ENCODE measurements at regions not wholly inside any gene's neighbourhood (a gene's known extent, or its start where the extent isn't known, plus 50 kb on each side); places are given as distances from the start of the nearest gene placed in this dataset.

DNA sequence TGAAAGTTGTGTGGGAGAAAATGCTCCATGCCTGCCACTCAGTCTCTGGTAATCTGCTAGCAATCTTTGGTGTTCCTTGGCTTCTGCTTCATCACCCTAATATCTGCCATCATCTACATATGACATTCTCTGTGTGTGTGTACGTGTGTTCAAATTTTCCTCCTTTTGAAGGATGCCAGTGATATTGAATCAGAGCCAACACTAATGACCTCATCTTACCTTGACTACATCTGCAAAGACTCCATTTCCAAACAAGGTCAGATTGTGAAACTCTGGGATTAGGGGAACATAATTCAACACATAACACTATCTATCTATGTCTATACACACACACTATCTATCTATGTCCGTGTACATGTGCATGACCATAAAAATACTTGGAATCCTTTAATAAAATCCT, 81.4 kb upstream of the IRS2 start:
- intact Hi-C loops (cut with DNase I; ENCODE audit: low total_unique reads): no loop called here
- WGBS, 2 donors: 51 to 61% methylated on average over 2 of the region's 2 CpGs

DNA sequence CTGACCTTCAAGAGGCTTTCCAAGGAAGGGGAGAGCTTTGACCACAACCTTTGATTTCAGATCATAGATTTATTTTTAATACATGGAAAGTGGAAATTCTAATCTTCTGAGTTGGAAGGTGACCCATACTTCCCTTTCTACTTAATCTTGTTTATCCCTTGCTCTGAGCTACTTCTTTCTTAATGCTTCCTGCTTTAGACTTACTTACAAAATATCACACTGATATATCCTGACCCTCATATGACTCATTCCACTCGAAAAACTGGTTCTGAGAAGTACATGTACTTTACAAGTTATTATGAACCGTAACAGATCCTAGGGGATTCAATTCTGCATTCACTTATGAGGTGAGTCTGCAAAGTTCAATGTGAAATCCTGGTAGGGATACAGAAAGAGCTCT, 76.2 kb upstream of the IRS2 start:
- no peak overlapping the region for H3K4me3 ChIP-seq (ENCODE audit: low read depth, poor library complexity, severe bottlenecking)
- 39 to 50% methylated on average over 2 of the region's 2 CpGs for whole genome bisulfite sequencing, 2 donors
- intact Hi-C loops (cut with DNase I; ENCODE audit: low total_unique reads): no loop called here
- no peak for DNase-seq (ENCODE audit: low spot score in 2 of 2)
- TF ChIP-seq, protein P1, sequence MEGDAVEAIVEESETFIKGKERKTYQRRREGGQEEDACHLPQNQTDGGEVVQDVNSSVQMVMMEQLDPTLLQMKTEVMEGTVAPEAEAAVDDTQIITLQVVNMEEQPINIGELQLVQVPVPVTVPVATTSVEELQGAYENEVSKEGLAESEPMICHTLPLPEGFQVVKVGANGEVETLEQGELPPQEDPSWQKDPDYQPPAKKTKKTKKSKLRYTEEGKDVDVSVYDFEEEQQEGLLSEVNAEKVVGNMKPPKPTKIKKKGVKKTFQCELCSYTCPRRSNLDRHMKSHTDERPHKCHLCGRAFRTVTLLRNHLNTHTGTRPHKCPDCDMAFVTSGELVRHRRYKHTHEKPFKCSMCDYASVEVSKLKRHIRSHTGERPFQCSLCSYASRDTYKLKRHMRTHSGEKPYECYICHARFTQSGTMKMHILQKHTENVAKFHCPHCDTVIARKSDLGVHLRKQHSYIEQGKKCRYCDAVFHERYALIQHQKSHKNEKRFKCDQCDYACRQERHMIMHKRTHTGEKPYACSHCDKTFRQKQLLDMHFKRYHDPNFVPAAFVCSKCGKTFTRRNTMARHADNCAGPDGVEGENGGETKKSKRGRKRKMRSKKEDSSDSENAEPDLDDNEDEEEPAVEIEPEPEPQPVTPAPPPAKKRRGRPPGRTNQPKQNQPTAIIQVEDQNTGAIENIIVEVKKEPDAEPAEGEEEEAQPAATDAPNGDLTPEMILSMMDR (IDR thresholded peaks at IDR 0.05): no peak
- TF ChIP-seq POLR2A (IDR thresholded peaks at IDR 0.05): no peak

More for the DNA sequence above, 81.4 kb upstream of the IRS2 start:
- no peak overlapping the region for H3K4me3 ChIP-seq (ENCODE audit: low read depth, poor library complexity, severe bottlenecking)
- DNase-seq (ENCODE audit: low spot score in 2 of 2): no peak
- TF ChIP-seq POLR2A (IDR thresholded peaks at IDR 0.05): no peak
- TF ChIP-seq, protein P1 (IDR thresholded peaks at IDR 0.05): no peak

DNA sequence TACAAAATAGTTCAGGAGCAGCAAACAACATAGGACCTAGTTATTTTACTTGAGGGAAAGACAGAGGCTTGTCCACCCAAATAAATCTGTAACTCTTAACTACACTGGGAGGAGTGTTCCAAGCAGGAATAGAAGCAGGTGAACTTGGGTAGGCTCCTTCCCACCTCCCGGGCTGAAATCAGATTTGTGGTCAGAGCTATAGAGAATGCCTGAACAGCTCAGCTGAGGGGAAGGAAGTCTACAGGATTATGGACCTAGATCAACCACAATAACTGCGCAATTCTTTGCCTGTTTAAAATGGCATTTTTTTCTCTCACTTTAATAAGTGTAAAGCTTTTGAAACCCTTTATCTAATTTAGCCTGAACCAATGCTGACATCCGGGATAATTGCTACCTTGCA, 73.5 kb upstream of the IRS2 start:
- intact Hi-C loops (cut with DNase I; ENCODE audit: low total_unique reads): no loop called here
- no peak for DNase-seq (ENCODE audit: low spot score in 2 of 2)
- 76 to 77% methylated on average over 3 of the region's 3 CpGs for WGBS, 2 donors
- no peak overlapping the region for H3K4me3 ChIP-seq (ENCODE audit: low read depth, poor library complexity, severe bottlenecking)
- TF ChIP-seq POLR2A (IDR thresholded peaks at IDR 0.05): no peak
- TF ChIP-seq, protein P1 (IDR thresholded peaks at IDR 0.05): no peak

DNA sequence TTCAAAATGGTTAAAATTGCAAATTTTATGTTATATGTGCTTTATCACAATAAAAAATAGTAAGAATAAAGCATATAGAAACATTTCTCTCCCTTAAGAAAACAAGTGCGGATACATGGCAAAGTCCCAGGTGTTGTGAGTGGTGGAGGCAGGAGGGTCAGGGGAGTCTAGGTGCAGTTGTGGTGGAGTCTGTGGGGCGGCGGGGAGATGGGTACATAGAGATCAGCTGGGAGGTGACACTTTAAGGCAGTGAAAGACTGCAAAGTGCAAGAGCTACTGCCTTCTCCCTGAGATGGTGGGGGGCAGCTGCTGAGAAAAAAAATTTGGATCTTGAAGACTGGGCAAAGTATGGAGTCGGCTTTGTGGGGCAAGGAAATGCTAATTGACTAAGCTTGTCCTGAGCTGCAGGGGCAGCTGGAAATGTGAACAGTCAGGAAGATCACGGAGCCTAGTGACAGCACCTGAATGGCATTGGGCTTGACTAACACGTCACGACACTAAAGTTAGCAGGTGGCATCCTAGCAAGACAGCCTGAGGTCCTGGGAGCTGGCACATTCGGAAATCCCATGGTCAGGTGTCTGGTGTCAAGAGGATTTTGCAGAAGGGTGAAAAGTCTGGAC, 72.9 kb upstream of the IRS2 start:
- intact Hi-C loops (cut with DNase I; ENCODE audit: low total_unique reads): no loop called here
- no peak for DNase-seq (ENCODE audit: low spot score in 2 of 2)
- WGBS, 2 donors: 71 to 80% methylated on average over 8 of the region's 8 CpGs

DNA sequence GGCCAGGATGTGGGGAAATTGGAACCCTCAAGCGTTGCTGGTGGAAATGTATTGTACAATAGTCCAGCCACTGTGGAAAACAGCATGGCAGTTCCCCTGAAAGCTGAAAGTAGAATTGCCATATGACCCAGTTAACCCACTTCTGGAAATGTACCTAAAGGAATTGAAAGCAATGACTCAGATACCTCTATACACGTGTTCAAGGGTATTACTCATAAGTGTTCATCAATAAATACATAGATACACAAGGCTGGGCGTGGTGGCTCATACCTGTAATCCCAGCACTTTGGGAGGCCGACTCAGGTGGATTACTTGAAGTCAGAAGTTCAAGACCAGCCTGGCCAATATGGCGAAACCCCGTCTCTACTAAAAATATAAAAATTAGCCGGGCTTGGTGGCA, 71.9 kb upstream of the IRS2 start:
- DNase-seq (ENCODE audit: low spot score in 2 of 2): no peak
- TF ChIP-seq, protein P1 (IDR thresholded peaks at IDR 0.05): no peak
- 78 to 79% methylated on average over 7 of the region's 7 CpGs for WGBS, 2 donors
- intact Hi-C loops (cut with DNase I; ENCODE audit: low total_unique reads): no loop called here
- no peak overlapping the region for H3K4me3 ChIP-seq (ENCODE audit: low read depth, poor library complexity, severe bottlenecking)

More for the DNA sequence above, 72.9 kb upstream of the IRS2 start:
- TF ChIP-seq, protein P1 (IDR thresholded peaks at IDR 0.05): no peak
- H3K4me3 ChIP-seq (ENCODE audit: low read depth, poor library complexity, severe bottlenecking): no peak overlapping the region

DNA sequence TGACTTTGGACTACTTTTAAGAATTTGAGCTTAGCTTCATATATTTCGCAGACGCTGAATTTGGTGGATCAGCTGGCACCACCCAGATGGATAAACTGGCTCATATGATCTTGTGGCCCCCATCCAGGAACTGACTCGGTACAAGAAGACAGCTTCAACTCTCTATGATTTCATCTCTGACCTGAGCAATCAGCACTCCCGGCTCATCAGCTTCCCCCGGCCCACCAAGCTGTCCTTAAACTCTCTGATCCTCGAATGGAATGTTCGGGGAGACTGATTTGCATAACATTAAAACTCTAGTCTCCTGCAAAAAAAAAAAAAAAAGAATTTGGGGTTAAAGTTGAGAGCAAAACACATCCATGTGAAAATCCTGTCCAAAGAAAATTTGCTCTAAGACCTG, 71.4 kb upstream of the IRS2 start:
- intact Hi-C loops (cut with DNase I; ENCODE audit: low total_unique reads): no loop called here
- WGBS, 2 donors: 79 to 80% methylated on average over 7 of the region's 7 CpGs
- no peak for TF ChIP-seq POLR2A (IDR thresholded peaks at IDR 0.05)
- TF ChIP-seq, protein P1 (IDR thresholded peaks at IDR 0.05): no peak
- DNase-seq (ENCODE audit: low spot score in 2 of 2): no peak
- H3K4me3 ChIP-seq (ENCODE audit: low read depth, poor library complexity, severe bottlenecking): no peak overlapping the region

Measured in lower leg skin (tissue), 4 donors.